ENCODE measurements at regions not wholly inside any gene's neighbourhood (a gene's known extent, or its start where the extent isn't known, plus 50 kb on each side); places are given as distances from the start of the nearest gene placed in this dataset.

- no peak overlapping the region for H3K4me3 ChIP-seq (replicated peaks in 1 of 2; ENCODE audit: low read depth in 2 of 2, low read length in 2 of 2)
- no peak for TF ChIP-seq CTCF (IDR thresholded peaks at IDR 0.05; ENCODE audit: low read depth, low read length)
- DNase-seq (ENCODE audit: low read depth in 2 of 2): peak; percentile 36 to 78
Measured at GRCh38 chr9:90961375-90961774, 159.8 kb downstream of the SYK start.

- peak; percentile 41 for TF ChIP-seq CTCF (IDR thresholded peaks at IDR 0.05; ENCODE audit: low read depth, low read length)
- DNase-seq (ENCODE audit: low read depth in 2 of 2): peak; percentile 19 to 53
- H3K4me3 ChIP-seq (replicated peaks in 1 of 2; ENCODE audit: low read depth in 2 of 2, low read length in 2 of 2): no peak overlapping the region
Measured at GRCh38 chr9:90964101-90965020, 162.7 kb downstream of the SYK start.

GRCh38 chr9:90965226-90966030 lies 163.8 kb downstream of the SYK start:
- H3K4me3 ChIP-seq (replicated peaks in 1 of 2; ENCODE audit: low read depth in 2 of 2, low read length in 2 of 2): no peak overlapping the region
- DNase-seq (ENCODE audit: low read depth in 2 of 2): peak in 1 of 2 donors; percentile 15
- no peak for TF ChIP-seq CTCF (IDR thresholded peaks at IDR 0.05; ENCODE audit: low read depth, low read length)

DNA sequence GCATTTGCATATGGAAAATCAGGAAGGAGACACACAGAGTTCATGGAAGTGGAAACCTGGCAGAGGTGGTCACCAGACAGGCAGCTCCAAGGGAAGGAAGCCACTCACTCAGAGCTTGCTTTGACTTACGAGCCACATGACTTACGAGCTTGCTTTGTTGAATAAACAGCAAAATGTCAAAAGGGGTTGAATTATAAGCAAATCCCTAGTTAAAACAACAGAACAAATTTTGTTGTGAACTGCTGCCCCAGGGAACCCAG lies 164.3 kb downstream of the SYK start:
- H3K4me3 ChIP-seq (replicated peaks in 1 of 2; ENCODE audit: low read depth in 2 of 2, low read length in 2 of 2): no peak overlapping the region
- no peak for DNase-seq (ENCODE audit: low read depth in 2 of 2)
- no peak for TF ChIP-seq CTCF (IDR thresholded peaks at IDR 0.05; ENCODE audit: low read depth, low read length)

GRCh38 chr9:90966480-90967144 lies 165.0 kb downstream of the SYK start:
- no peak overlapping the region for H3K4me3 ChIP-seq (replicated peaks in 1 of 2; ENCODE audit: low read depth in 2 of 2, low read length in 2 of 2)
- DNase-seq (ENCODE audit: low read depth in 2 of 2): peak in 1 of 2 donors; percentile 54
- TF ChIP-seq CTCF (IDR thresholded peaks at IDR 0.05; ENCODE audit: low read depth, low read length): no peak

DNA sequence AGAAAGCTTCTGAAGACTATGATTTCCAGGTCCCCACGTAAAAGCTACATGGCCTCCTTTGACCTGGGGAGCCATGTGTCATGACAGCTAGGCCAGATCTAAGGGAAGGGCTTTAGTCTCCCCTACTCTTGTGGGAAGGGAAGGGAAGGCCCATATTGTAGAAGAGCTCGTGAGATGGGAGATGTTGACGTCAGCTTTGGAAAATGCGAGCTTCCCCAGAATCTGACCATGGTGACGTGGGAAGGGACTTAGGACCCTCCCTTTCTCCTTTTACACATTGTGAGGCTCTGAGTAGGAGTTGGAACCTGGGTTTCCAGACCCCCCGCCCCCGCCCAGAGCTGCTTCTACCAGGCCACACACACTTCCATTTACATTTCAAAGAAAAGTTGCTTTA lies 165.5 kb downstream of the SYK start:
- no peak for TF ChIP-seq CTCF (IDR thresholded peaks at IDR 0.05; ENCODE audit: low read depth, low read length)
- no peak overlapping the region for H3K4me3 ChIP-seq (replicated peaks in 1 of 2; ENCODE audit: low read depth in 2 of 2, low read length in 2 of 2)
- no peak for DNase-seq (ENCODE audit: low read depth in 2 of 2)
